NB4 (cell line): ENCODE measurements at regions not wholly inside any gene's neighbourhood (a gene's known extent, or its start where the extent isn't known, plus 50 kb on each side); places are given as distances from the start of the nearest gene placed in this dataset.

ENCODE experiments used
- CTCF ChIP-seq: IDR thresholded peaks from one replicate; pipeline ENCODE4 v1.5.1; 2012; ENCODE audit warnings: low read depth, low read length
- MAX ChIP-seq: IDR thresholded peaks from 2 replicates; pipeline ENCODE4 v1.6.1; 2011; ENCODE audit warnings: low read depth, low read length
- POLR2A ChIP-seq: IDR thresholded peaks from 2 replicates; pipeline ENCODE4 v1.6.1; 2011; ENCODE audit warnings: mild to moderate bottlenecking; ENCODE audit not compliant: insufficient read length; ENCODE audit errors: extremely low read depth

- TF ChIP-seq CTCF (no peak), POLR2A (no peak), MAX (no peak)
Measured at GRCh38 chr10:34016576-34016975, 682.1 kb upstream of the NRP1 start.
